ENCODE measurements at regions not wholly inside any gene's neighbourhood (a gene's known extent, or its start where the extent isn't known, plus 50 kb on each side); places are given as distances from the start of the nearest gene placed in this dataset.

DNA sequence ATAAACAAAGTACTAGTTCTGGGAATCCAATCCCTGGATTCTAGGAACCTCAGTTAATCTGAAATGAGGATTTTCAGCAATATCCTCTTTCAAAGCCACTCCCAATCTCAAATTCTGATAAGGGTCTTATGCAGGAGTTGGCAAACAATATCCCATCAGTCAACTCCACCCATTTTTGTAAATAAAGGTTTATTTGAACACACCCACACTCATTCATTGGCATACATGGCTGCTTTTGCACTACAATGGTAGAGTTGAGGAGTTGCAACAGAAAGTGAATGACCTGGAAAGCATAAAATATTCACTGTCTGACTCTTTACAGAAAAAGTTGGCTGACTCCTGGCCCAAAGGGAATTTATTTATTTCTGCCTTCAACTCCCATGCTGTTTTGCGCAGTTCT lies 157.7 kb upstream of the CDH11 start:
- TF ChIP-seq POLR2A (IDR thresholded peaks at IDR 0.05) (no peak), CTCF (IDR thresholded peaks at IDR 0.05) (no peak)

Measured in uterus (tissue), 2 donors.